ENCODE measurements at regions not wholly inside any gene's neighbourhood (a gene's known extent, or its start where the extent isn't known, plus 50 kb on each side); places are given as distances from the start of the nearest gene placed in this dataset.
A peak's percentile ranks its signal among the peaks of the same experiment; 100 is the strongest.

DNA sequence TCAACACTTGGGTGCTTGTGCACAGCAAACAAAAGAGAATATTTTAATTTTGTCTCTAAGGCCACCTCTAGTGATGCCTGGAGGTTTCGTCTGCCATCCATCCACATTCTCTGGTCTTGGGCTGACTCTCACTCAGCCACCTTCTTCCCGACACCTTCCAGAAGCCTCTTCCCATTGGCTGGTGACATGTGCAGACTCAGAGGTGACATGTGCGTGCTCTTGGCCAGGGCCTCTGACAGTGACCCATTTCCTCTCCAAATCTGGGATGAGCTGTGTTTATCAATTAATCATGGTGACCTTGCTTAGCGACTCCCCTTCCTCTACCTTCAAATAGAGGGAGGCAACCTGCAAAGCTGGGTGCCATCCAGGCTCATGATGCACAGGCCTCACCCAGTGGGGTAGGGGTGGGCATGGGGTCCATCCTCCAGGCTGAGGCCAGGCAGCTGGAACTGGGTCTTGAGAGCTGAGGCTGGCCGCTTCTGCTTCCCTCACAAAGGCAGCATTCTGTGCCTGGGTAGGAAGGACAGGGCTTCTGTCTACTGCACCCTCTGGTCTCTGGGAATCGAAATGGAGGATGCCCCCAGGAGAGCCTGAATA lies 91.8 kb downstream of the DHCR7 start:
- no peak for DNase-seq

- DNase-seq: peak in 3 of 4 experiments; percentile 14 to 17 (median 16)
Observed at GRCh38 chr11:71355281-71355680, 92.9 kb downstream of the DHCR7 start.

GRCh38 chr11:71354394-71355105 lies 93.6 kb downstream of the DHCR7 start:
- DNase-seq: no peak

- DNase-seq: no peak
Observed at GRCh38 chr11:71352748-71353147, 95.4 kb downstream of the DHCR7 start.

DNA sequence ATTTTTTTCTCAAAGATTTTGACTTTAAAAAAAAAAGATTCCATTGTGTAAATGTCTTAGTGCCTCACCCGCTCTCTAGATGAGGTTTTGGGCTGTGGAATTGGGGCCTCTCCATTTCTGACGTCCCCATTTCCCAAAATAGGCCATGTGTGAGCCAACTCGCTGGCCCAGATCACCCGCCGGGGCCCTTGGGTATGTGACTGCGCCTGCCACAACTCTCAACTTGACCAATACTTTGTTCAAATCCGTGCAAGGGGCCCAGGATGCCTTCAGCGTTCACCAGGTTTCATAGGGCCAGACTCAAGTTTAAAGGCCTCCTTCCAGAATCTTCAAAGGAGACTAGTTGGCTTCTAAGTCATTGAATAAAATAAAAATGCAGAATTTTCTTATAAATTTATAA lies 96.0 kb downstream of the DHCR7 start:
- DNase-seq: no peak

GRCh38 chr11:71349627-71350026 lies 97.2 kb upstream of the SHANK2 start:
- DNase-seq: no peak

- no peak for DNase-seq
Observed at GRCh38 chr11:71343828-71344400, 91.5 kb upstream of the SHANK2 start.

DNA sequence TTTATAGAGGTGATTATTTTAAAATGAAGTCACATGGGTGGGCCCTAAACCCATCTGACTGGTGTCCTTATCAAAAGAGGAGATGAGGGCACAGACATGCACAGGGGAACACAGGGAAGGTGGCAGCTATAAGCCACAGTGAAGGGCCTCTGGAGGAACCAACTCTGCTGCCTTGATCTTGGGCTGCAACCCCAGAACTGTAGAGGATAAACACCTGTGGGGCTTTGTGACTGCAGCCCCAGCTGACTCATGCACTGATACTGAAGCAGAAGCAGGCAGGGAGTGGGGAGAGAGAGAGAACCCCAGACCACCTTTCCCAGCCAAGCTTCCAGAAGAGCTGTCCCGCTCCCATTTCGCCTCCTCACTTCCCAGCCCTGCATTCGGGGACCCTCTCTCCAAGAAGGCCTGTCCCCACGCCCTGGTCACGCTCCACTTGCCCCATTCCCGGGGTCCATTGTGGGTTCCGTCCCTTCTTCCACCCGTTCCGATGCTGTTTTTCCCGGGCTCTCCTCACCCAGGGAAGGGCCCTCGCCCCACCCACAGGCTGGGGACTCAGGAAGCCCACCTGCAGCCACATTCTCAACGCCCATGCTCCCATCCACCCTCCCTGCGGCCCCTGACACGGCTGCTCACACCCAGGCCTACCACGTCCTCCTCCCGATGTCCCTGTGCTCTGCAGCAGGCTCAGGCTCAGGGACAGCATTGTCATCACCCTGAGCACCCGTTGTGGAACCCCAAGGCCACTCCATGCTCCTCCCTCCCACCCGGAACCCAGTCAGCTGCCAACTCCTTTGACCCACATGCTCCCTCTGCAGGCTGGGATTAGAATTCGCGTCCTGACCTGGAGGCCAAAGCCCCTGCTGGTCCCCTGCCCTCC lies 90.8 kb upstream of the SHANK2 start:
- peak in 3 of 4 experiments; percentile 8 to 39 (median 20) for DNase-seq

- peak in 1 of 4 experiments; percentile 3 for DNase-seq
Observed at GRCh38 chr11:71342116-71342515, 89.7 kb upstream of the SHANK2 start.

DNA sequence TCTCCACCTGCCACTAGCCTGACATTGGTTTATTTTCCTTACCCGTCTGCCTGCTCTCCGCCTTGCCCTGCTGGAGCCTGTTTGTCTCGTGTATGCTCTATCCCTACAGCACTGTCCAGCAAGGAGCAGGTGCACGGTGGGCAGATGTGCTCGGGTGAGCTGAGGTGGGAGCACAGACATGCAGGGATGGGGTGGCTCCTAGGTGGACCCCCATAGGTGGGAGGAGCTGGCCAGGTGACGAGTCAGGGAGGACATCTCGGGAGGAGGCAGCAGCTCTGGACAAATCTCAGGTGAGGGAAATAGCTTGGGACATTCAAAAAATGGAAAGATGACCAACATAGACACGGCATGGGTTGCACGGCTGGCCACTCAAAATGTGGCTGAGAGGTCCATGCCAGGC lies 89.2 kb upstream of the SHANK2 start:
- no peak for DNase-seq

DNA sequence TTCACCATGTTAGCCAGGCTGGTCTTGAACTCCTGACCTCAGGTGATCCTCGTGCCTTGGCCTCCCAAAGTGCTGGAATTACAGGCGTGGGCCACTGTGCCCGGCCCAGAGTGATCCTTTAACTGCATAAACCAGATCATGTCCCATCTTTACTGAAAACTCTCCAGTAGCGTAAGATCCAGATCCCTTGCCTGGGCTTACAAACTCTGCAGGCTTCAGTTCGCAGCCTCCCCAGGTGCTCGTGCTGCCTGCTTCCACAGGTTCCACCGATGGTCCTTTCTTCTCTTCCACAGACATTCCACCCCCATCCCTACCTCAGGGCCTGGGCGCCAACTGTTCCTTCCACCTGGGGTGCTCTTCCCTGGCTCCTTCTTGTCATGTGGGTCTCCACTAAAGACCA lies 88.8 kb upstream of the SHANK2 start:
- DNase-seq: no peak

DNA sequence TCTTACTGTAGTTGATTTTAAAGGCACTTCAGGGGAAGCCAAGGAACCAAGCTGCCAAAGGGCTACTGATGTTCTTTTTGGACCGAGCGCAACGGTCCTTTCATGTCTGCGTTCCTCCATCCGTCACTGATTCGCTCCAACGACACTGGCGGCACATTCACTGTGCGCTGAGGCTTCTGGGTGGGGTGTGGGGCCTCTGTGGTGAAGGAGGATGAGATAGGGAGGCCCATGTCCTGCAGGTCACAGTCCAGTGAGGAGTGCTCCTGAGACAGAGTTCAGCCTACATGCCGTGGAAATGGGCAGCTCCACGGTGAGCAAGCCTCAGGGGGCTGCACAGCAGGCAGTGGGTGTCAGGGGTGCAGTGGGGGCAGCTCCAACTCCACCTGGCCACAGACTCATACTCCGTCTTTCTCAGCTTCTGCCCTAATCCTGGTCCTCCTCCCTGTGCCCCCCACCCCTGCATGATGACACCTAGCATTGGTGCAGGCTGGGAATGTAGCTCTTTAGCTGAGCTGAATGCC lies 87.8 kb upstream of the SHANK2 start:
- no peak for DNase-seq

- no peak for DNase-seq
Observed at GRCh38 chr11:71339396-71339881, 87.1 kb upstream of the SHANK2 start.

DNA sequence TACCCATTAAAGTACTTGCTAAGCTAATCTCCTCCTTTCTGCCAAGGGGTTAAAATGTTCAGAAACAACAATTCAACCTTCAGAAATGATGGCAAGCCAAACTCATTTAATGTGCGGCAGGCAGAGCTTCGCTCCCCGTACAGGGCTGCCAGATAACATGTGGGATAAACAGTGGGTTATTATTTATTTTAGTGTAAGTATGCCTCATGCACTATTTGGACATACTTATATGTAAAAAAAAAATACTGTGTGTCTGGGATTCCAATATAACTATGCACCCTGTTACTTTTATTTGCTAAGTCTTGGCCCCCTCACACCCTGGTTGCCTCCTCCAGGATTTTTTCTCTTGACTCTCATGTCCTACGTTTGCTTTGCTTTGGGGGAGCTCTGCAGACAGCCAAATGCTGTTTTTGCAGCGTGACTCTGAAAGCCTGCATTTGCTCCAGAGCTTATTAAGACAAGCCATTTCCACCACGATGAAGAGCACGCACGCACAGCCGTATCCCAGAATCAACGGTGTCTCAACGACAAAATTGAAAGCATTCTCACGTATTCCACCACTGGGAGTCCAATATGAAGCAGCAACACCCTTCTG lies 86.5 kb upstream of the SHANK2 start:
- no peak for DNase-seq

- DNase-seq: no peak
Observed at GRCh38 chr11:71336996-71337754, 84.8 kb upstream of the SHANK2 start.

GRCh38 chr11:71336176-71336995 lies 84.0 kb upstream of the SHANK2 start:
- DNase-seq: no peak

DNA sequence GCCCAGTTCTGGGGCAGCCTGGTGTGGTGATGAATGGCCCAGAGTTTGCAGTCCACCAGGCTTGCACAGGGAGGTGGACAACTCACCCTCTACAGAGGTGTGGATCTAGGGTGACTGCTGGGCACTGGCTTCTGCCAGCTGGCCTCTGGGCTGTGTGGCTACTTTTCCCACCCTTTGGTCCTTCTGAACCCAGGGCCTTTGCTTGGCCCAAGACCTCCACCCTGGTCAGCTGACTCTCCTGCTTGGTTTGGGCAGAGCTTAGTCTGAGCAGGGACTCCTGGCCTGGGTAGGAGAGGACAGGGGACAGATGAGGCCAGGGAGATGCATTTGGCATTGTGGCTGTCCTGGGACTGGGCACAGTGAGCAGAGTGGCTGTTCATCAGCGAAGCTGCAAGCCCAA lies 83.0 kb upstream of the SHANK2 start:
- DNase-seq: no peak

GRCh38 chr11:71334191-71334590 lies 81.8 kb upstream of the SHANK2 start:
- no peak for DNase-seq

DNA sequence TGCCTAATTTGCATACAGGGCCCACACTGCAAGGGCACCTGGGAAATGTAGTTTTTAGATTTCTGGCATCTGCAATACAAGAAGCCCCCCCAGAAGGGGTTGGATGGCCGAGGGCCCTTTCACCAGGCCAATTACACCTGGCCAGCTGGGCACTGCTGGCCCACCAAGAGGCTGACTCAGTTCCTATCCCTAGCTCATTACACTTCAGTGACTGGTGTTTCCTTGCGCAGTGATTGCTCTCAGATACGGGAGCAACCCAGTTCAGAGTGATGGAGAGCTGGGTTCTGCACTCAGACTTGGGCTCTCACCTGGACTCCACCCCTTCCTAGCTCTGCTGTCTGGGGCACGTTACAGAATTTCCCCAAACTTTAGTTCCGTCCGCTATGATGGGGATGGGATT lies 81.1 kb upstream of the SHANK2 start:
- DNase-seq: no peak

- no peak for DNase-seq
Observed at GRCh38 chr11:71332447-71332846, 80.1 kb upstream of the SHANK2 start.

GRCh38 chr11:71332046-71332445 lies 79.7 kb upstream of the SHANK2 start:
- no peak for DNase-seq
